HuH-7.5 (cell line): ENCODE measurements at regions not wholly inside any gene's neighbourhood (a gene's known extent, or its start where the extent isn't known, plus 50 kb on each side); places are given as distances from the start of the nearest gene placed in this dataset.
"Not testable (repeated sequence)": the region's sequence is repeated elsewhere in the genome, so short reads cannot be mapped to it uniquely, and the experiment has no call there.

ENCODE experiments used
- DNase-seq: peaks from one replicate; pipeline ENCODE4 v3.0.0; 2011; ENCODE audit warnings: low spot score

DNA sequence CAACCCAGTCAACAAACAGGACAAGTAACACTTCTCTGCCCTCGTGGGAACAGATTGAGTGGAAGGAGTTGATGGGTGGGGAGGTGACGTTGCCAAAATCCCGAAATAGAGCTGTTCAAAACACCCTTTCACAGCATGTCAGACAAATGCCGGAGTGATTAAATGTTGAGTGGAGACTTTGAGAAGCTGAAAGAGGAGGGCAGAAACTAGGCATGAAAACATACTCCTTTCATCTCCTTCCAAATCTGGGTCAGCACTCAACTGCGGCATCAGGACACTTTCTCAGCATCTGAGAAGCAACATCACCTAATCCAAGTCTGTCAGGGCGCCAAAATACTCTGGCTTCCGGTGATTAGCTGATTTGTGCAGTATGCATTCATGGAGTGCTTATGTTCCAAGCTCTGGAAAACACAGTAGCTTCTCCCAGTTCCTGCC, 51.5 kb upstream of the MRI1 start:
- no peak for DNase-seq

DNA sequence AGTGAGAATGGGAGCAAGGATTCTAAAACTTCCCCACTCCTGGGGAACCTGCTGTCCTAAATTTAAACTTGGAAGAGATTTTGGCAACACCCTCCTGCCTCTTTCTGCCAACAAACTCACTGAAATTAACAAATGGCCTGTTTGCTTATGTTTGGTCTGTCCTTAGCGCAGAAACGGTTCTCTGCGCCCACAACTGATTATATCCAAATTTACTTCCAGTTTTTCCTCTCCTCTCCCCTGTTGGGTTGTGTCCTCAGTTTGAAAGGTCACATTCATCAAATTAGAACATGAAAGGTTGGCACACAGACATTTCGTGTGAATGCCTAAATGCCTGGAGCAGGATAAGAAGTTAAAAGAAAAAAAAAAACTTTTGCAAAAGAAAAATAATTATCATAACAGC, 56.4 kb upstream of the MRI1 start:
- no peak for DNase-seq

DNA sequence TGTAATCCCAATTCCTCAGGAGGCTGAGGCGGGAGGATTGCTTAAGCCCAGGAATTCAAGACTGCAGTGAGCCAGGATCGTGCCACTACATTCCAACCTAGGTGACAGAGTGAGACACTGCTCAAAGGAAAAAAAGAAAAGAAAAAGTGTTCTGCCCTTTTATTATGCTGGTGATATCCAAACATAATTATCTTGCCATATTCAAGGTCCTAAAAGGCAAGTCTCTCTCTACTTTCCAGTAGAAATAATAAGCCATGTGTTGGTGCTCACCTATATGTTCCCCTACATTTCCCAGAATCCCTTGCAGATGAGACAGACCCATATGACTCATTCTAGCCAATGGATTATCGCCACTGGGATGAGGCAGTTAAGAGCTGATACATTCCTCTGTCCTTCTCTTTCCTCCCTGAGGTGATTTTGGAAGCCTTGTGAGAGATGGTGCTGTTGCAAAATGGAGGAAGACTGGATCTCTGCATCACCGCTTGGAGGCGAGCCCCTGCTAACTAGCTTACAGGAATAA, 58.3 kb upstream of the MRI1 start:
- DNase-seq, result no peak

DNA sequence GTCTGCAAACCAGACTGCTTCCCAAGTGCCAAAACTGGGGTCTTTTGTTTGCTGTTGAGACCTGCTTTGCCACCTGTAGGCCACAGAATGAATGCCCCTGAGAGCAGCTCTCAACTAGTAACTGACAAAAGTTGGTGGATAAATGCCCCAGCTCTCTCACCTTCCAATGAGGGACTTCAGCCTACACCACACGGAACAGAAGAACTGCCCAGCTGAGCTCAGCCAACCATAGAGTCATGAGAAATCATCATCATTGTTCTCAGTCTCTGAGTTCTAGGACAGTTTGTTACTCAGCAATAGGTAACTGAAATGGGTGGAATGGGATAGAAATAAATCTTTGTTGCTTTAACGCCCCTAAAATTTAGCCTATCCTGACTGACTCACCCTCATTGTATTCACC, 59.1 kb upstream of the MRI1 start:
- no peak for DNase-seq

DNA sequence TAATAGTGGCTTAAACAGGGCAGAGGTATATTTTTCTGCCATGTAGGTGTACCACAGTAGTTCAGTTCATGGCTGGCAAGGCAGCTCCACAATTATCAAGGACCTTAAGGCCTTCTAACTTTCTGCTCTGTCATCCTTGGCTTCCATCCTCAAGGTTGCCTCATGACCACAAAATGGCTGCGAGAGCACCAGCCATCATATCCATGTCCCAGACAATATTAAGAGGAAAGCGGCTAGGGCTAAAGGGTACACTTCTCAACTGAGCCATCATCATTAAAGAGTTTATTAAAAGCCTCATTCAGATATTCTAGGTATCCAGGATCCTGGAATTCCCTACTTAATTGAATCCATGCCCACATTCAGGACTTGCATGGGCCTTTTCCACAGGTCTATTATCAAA, 62.7 kb upstream of the MRI1 start:
- no peak for DNase-seq

DNA sequence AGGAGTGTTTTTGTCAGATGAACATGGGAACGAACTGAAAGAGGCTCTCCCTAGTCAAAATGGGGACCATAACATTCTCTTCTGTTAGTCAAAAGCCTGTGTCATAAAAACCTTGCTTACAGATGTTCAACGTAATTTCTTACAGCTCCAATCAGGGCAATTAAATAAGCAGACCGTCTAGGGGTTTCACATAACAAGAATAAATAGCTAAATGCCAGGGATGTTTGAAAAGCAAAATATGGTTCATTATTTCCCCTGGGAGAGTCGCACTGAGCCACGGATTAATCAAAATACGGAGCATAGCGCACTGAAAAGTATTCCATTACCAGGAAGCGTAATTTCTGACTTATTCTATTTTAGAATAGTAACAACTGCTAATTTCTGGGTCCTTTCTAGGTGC, 63.7 kb upstream of the MRI1 start:
- no peak for DNase-seq

DNA sequence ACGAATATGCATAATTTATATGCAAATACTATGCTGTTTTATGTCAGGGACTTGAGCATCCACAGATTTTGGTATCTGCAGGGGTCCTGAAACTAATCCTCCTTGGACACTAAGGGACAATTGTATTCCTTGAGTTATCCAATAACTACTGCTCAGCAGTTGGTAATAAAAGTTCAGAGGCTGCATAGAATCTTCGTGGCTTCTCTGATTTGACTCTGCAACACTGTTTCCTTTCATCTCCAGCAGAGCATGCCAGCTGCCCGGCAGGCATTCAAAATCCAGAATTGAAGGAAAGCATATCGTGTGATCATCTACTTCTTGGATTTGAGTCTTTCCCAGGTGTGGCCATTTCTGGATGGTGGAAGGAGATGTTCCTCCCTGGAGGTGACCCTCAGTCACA, 64.5 kb upstream of the MRI1 start:
- no peak for DNase-seq

DNA sequence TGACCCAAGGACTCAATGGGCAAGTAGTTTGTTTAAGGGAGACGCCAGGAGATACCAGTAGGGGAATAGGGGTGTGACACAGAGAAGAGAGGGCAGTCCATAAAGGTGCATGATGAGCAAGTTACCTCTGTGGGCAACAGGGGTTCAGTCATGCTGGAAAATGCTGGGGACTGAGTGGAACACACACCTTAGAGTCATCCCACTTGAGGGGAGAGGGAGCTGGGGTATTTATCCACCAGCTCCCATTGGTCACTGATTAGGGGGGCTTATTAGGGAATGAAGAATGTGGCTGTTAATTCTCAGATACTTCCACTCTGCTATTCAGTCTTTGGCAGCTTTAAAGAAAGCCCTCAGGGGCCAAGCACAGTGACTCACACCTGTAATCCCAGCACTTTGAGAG, 67.5 kb upstream of the MRI1 start:
- DNase-seq, result no peak

DNA sequence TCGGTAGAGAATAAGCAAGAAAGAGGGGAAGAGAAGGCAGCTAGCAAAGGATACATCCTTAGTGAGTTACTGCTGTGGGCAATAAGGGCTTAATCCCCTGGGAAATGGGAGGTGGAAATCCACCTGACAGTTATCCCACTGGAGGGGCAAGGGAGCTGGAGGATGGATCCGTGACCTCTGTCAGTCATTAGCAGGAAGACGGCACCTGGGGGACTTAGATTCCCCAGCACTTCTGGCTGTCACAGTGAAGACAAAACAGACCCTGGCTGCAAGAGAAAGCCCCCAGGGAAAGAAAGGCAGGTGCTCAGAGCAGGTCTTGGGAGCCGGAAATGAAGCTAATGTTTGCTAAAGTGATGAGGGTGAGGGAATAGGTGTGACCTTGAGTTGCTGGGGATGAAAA, 70.4 kb upstream of the MRI1 start:
- no peak for DNase-seq

DNA sequence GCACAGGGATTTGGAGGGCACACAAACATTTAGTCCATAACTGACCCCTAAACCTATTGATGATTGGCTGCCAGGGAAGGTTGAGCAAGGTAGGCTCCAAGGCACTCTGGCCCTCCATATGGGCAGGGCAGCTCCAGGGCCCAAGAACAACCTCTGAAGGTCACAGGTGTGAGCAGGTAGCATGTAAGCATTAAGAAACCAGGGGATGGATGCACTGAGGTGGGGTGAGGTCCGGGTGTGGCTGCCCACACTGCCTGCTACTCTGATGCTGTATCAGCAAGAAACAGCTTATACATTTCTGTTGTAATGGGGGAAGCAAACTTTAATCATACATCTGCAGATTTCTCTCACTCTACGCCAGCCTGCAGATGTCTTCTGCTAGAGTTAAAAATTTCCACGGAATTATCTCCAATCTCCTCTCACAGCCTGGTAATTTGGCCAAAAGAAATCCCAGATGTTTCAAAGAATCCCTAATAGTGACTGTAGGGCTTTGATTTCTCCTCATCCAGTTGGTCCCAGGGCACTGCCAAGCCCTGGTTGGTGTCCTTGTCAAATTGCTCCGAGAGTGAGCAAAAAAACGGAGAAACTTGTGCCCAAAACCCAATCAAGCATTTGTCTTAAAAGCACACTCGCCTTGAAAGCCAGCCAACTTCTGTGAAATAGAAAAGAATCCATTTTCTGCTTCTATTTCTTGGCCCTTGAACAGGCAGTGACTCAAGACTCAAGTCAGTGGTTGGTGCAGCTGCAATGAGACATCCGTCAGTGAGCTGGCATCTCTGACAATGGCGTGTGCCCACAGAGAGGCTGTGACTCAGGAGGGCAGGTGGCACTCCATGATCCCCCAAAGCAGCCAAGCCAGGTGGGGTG, 72.5 kb upstream of the MRI1 start:
- DNase-seq, result no peak

DNA sequence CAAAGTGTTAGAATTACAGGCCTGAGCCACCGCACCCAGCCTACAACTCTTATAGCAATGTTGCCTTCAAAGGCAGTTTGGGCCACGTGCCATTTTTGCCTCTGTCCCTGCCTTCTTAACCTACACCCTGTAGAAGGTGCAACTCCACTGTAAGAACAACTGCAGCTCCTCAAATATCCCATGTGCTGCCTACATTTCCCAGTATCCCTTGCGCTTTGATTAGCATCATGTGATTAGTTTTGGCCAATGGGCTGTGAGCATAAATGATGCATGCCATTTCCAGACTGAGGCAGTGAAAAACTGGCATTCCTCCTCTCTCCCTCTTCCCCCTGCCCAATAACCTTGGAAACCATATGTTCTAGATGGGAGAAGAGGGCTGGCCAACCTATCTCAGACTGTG, 75.2 kb upstream of the MRI1 start:
- peak; percentile 20 for DNase-seq

DNA sequence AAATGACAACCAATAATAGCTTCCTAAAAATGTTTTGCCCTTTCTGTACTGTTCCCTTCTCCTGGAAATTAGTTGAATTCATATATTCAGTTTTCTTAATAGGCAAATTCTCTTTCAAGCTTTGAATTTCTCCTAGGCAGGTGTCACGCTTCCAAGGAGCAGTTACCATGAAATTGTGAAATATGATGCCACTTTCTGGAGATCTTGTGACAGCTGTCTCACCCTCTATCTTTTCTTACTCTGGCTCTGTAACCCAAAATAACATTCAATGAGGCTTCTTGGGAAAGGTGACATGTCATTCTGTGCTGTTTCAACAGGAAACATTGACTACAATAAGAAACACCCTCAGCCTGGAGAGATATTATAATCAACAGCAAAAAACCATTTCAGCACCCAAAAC, 80.3 kb upstream of the MRI1 start:
- no peak for DNase-seq

DNA sequence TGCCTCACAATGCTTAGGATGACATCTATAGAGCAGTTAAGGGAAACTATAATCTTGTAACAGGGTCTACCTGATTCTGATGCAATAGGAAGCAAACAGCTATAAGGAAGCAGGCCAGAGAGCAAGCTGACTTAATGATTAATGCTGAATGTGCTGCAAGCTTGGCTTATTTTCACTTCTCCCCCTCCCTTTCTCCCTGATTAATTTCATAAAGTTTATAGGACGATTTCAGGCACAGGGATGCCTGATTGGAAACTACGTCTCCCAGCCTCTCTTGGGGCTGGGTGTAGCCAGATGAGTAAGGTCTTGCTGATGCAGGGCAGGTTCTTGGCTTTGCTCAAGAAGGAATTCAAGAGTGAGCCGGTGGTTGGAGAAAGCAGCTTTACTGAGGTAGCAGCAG, 82.8 kb upstream of the MRI1 start:
- DNase-seq, result no peak

DNA sequence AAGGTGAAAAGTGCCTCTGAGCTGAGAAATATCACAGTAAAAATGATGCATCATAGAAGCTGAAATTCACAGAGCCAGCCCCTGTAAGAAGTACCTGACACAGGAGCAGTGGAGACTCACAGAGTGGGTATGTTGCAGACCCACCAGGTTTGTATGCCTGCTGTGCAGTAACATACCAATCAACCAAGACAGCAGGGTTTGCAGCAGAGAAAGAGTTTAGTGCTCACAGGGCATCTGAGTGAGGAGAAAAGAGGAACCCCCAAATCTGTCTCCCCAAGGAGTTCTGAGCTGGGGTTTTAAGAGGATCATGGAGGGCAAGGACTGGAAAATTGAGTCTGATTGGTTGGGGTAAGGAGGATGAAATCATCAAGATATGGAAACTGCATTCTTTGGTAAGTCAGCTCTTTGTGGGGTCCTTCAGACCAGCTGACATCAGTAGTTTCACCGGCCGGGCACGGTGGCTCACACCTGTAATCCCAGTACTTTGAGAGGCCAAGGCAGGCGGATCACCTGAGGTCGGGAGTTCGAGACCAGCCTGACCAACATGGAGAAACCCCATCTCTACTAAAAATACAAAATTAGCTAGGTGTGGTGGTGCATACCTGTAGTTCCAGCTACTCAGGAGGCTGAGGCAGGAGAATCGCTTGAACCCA, 83.5 kb upstream of the MRI1 start:
- not testable (repeated sequence) for DNase-seq

DNA sequence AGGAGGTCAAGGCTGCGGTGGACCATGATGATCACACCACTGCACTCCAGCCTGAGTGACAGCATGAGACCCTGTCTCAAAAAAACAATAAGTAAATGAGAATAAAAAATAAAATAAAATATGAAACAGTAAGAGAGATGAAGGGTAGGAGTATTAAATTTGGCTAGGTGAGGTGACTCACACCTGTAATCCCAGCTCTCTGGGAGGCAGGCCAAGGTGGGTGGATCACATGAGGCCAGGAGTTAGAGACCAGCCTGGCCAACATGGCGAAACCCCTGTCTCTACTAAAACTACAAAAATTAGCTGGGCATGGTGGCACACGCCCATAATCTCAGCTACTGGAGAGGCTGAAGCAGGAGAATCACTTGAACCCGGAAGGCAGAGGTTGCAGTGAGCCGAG, 87.4 kb upstream of the MRI1 start:
- not testable (repeated sequence) for DNase-seq

DNA sequence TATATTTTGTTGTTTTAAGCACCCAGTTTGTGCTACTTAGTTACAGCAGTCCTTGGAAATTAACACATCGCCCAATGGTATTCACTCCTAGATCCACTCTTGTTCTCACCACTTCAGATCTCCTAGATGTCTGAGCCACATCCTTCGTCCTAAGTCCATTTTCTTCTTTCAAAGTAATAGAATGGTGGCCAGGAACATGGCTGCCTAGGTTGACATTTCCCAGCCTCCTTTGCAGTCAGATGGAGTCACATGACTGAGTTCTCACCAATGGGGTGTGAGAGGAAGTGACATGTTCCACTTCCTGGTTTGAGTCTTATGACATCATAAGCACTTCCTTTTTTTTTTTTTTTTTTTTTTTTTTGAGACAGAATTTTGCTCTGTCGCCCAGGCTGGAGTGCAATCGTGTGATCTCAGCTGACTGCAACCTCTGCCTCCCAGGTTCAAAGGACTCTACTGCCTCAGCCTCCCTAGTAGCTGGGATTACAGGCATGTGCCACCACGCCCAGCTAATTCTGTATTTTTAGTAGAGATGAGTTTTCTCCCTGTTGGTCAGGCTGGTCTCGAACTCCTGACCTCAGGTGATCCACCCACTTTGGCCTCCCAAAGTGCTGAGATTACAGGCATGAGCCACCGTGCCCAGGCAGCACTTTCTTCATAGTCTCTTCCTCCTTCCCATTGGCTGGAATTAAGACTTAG, 91.7 kb upstream of the MRI1 start:
- DNase-seq, result not testable (repeated sequence)

DNA sequence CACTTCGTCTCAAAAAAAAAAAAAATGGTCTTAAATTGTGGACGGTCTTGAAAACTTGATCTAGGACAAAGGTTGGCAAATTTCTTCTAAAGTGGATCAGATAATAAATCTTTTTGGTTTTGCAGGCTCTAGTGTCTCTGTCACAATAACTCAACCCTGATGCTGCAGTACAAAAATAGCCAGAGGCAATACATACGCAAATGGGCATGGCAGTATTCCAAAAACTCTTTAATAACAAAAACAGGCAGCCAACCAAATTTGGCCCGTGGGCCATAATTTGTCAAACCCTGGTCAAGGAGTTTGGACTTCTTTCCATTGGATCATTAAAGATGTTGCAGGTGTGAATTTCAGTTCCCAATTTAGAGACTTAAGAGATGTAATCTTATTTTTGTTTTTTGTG, 93.5 kb upstream of the MRI1 start:
- no peak for DNase-seq

DNA sequence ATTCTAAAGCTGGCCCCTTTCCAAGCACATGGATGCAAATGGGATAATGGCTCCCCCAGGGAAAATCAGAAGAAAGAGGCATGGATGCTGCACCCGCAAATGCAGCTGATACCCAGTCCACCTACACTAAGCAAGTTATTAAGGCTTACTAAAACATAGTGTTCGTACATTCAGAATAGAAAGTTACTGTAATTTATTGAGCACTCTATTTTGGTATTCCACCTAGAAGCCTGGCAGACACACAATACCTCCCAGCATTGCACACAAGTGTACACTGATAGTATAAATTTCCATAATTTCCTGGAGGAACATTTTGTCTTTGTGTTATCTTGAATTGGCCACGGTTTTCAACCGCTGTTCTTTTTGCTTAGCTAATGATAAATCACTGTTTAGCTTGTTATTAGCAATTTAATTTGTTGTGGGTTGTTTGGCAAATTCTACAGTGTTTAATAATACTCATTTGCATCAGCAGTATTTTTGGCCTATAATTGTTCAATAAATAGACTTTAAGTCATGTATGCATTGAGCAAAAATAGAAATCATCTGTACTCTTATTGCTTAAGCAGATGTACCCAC, 94.5 kb upstream of the MRI1 start:
- DNase-seq, result no peak

DNA sequence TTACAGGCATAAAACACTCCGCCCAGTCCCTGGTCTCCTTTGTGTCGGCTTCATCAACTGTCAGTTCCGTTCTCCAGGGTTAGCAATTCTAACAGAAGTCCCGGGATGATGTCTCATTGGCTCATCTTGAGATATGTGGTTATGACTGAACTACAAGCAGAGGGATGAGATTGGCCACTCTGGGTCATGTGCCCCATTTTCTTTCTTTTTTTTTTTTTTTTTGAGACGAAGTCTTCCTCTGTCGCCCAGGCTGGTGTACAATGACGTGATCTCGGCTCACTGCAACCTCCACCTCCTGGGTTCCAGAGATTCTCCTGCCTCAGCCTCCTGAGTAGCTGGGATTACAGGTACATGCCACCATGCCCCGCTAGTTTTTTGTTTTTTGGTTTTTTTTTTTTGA, 95.4 kb upstream of the MRI1 start:
- no peak for DNase-seq

DNA sequence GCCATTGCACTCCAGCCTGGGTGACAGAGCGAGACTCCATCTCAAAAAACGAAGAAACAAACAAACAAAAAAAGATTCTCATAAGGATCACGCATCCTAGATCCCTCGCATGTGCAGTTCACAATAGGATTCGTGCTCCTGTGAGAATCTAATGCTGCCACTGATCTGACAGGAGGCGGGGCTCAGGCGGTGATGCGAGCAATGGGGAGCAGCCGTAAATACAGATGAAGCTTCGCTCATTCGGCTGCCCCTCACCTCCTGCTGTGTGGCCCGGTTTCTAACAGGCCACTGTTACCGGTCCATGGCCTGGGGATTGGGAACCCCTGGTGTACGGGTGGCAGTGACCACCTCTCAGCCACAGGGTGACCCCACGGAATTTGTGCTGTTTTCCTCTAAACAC, 98.2 kb upstream of the MRI1 start:
- DNase-seq, result no peak

DNA sequence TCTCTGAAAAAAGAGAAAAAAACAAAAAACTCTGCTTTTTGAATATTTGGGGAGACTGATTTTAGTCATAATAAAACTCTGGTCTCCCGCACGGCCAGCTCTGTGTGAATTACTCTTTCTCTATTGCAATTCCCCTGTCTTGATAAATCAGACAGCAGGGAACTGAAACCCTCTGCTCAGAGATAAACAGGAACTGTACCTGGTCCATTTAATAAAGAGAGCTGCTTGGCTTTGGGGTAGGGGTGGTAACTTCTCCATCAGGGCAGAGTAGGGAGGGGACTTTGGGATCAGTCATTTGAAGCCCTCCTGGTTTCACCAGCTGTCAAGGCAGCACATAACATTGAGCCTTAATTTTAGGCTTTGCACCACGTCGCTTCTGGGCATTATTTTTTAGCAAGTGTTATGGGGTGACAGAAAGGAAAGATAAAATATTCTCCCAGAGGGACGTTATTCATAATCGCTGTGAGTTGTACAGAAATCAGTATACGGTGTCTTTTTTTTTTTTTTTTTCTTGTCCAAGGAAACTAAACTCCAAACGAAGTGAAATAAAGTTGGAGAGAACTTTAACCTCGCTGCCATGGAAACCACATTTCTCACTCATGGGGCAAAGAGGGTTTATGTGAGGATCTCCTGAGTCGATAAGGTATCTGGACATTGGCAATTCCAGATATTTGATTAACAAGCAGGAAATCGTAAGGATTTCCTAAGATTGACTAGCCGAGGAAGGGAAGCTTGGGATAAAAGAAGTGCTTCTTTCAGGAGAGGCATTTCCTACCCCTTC, 99.0 kb upstream of the MRI1 start:
- DNase-seq, result no peak
